Upper lobe of left lung (tissue), 4 donors: ENCODE measurements at regions not wholly inside any gene's neighbourhood (a gene's known extent, or its start where the extent isn't known, plus 50 kb on each side); places are given as distances from the start of the nearest gene placed in this dataset.

Experiments used
- CTCF ChIP-seq, 6 experiments: fragments of 450-650 bp in 4 of 6; fragments of 200-600 bp in 2 of 6; sonication (generic) in 2 of 6; IDR thresholded peaks; one replicate each; pipeline ENCODE4 v1.5.1; 2016 to 2019; ENCODE audit warnings: antibody characterized with exemption in 6 of 6
- POLR2A ChIP-seq, 4 donors: fragments of 450-650 bp; IDR thresholded peaks; one replicate each; pipeline ENCODE4 v1.5.1; 2016 to 2017; ENCODE audit warnings: antibody characterized with exemption in 4 of 4, mild to moderate bottlenecking in 2 of 4

GRCh38 chr5:89628876-89629635 lies 746.1 kb upstream of the MEF2C start:
- no peak for TF ChIP-seq CTCF (IDR thresholded peaks at IDR 0.05)
- no peak for TF ChIP-seq POLR2A (IDR thresholded peaks at IDR 0.05)
